Transverse colon (tissue), 4 donors: ENCODE measurements at regions not wholly inside any gene's neighbourhood (a gene's known extent, or its start where the extent isn't known, plus 50 kb on each side); places are given as distances from the start of the nearest gene placed in this dataset.

Experiments
- CTCF ChIP-seq, 5 experiments: fragments of 200-600 bp in 3 of 5; fragments of 450-650 bp in 2 of 5; sonication (generic) in 3 of 5; IDR thresholded peaks; 1 replicate in 2 of 5; 2 replicates in 3 of 5; pipeline ENCODE4 v1.5.1; 2016 to 2017; ENCODE audit warnings: antibody characterized with exemption in 5 of 5, inconsistent platforms in 3 of 5, mild to moderate bottlenecking in 2 of 5, moderate library complexity in 1 of 5
- EP300 ChIP-seq: sonication (generic); formaldehyde crosslinking; IDR thresholded peaks from one replicate; pipeline ENCODE4 v1.6.1; 2017; ENCODE audit warnings: antibody characterized with exemption, low read depth
- POLR2A ChIP-seq: fragments of 450-650 bp; IDR thresholded peaks from one replicate; pipeline ENCODE4 v1.6.1; 2016; ENCODE audit warnings: antibody characterized with exemption, mild to moderate bottlenecking, moderate library complexity
- POLR2AphosphoS5 ChIP-seq, 3 donors: sonication (generic); formaldehyde crosslinking; IDR thresholded peaks; one replicate each; pipeline ENCODE4 v1.6.1; 2016; ENCODE audit warnings: antibody characterized with exemption in 3 of 3

GRCh38 chr5:72566746-72567145 is 59.5 kb upstream of the ZNF366 start:
- TF ChIP-seq CTCF (IDR thresholded peaks at IDR 0.05) (no peak), POLR2A (no peak), EP300 (no peak), POLR2AphosphoS5 (IDR thresholded peaks at IDR 0.05) (no peak)
